ENCODE measurements at regions not wholly inside any gene's neighbourhood (a gene's known extent, or its start where the extent isn't known, plus 50 kb on each side); places are given as distances from the start of the nearest gene placed in this dataset.

DNA sequence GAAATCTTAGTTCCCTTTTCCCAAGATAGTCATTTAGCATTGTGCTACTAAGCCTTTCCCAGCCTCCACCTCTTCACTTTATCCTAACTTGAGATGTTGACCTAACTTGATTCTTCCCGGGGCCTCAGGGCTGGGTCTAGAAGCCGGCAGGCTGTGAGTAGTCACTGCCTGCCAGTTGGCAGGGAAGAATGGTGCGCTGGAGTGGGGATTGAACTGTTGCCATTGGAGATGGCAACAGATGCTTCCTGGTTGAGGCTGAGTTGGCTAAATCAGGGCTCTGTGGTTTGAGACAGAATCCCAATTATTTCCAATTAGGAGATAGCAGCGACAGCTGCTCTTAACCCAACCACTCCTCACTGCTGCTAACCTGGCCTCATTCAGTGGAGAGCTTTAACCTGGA lies 343.1 kb downstream of the BRINP1 start:
- TF ChIP-seq, protein P1, sequence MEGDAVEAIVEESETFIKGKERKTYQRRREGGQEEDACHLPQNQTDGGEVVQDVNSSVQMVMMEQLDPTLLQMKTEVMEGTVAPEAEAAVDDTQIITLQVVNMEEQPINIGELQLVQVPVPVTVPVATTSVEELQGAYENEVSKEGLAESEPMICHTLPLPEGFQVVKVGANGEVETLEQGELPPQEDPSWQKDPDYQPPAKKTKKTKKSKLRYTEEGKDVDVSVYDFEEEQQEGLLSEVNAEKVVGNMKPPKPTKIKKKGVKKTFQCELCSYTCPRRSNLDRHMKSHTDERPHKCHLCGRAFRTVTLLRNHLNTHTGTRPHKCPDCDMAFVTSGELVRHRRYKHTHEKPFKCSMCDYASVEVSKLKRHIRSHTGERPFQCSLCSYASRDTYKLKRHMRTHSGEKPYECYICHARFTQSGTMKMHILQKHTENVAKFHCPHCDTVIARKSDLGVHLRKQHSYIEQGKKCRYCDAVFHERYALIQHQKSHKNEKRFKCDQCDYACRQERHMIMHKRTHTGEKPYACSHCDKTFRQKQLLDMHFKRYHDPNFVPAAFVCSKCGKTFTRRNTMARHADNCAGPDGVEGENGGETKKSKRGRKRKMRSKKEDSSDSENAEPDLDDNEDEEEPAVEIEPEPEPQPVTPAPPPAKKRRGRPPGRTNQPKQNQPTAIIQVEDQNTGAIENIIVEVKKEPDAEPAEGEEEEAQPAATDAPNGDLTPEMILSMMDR (conservative IDR thresholded peaks at IDR 0.05 in 1 of 2, IDR thresholded peaks at IDR 0.05 in 1 of 2; ENCODE audit: low read depth in 1 of 2, low read length in 2 of 2), result no peak
- no peak for TF ChIP-seq EZH2 (IDR thresholded peaks at IDR 0.05; ENCODE audit: low read length, missing control alignments)
